ENCODE measurements at regions not wholly inside any gene's neighbourhood (a gene's known extent, or its start where the extent isn't known, plus 50 kb on each side); places are given as distances from the start of the nearest gene placed in this dataset.

DNA sequence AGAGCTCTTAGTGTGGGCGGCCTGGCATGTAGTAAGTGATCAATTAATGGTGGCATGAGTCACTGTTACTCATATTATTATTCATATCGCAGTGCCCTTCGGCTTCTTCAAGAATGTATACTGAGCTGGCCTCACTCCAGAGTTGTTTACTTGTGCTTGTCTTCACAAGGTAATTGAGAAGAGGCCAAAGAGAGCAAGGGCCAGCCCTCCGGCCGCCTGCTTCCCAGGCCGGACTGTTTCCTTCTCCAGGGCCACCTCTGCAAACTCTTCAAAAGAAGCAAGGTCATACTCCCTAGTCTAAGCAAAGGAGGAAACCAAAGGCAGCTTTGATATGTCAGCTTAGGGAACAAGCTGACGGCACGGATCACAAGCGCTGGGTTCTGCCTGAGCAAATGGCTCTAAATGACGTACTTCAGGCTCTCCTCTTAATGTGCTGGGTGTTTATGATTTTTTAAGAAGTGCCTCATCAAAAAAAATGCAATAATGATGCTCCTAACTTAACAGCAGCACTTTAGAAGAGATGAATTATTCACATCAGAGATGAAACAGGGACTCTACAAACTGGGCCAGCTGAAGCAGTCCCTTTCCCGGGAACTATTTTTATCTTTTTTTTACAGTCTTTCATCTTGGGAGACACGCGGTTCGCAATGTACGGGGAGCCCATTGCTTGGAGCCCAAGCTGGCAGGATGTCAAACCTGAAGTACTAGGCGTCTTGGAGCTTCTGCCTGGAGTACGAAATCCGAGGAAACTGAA, 65.6 kb upstream of the DLK1 start:
- Histone ChIP-seq H3K4me1 (peaks cover 0 to 16% (median 0%) of the 10 kb centered on the region in 12 donors), H3K9me3 (no peaks in the 10 kb centered on the region), H3K4me3 (no peak overlapping the region), H3K27me3 (peaks cover 0 to 41% (median 3%) of the 10 kb centered on the region in 9 donors), H3K27ac (no peak overlapping the region), H3K36me3 (no peaks in the 10 kb centered on the region)
- TF ChIP-seq, protein P1, sequence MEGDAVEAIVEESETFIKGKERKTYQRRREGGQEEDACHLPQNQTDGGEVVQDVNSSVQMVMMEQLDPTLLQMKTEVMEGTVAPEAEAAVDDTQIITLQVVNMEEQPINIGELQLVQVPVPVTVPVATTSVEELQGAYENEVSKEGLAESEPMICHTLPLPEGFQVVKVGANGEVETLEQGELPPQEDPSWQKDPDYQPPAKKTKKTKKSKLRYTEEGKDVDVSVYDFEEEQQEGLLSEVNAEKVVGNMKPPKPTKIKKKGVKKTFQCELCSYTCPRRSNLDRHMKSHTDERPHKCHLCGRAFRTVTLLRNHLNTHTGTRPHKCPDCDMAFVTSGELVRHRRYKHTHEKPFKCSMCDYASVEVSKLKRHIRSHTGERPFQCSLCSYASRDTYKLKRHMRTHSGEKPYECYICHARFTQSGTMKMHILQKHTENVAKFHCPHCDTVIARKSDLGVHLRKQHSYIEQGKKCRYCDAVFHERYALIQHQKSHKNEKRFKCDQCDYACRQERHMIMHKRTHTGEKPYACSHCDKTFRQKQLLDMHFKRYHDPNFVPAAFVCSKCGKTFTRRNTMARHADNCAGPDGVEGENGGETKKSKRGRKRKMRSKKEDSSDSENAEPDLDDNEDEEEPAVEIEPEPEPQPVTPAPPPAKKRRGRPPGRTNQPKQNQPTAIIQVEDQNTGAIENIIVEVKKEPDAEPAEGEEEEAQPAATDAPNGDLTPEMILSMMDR (IDR thresholded peaks at IDR 0.05): no peak
- no peak for TF ChIP-seq POLR2A (IDR thresholded peaks at IDR 0.05)
- intact Hi-C loops (cut with DNase I): loop anchor here in 6 of 10 donors (5.0 to 10.0 kb wide), 5 partner anchors 64 to 971 kb away; partner anchors contain the start of gene DLK1 (in 1 of the 6)
- 79 to 86% (median 83%) methylated on average over 18 of the region's 18 CpGs for WGBS, 4 donors
- ATAC-seq: no peak
- DNase-seq: peak in 1 of 5 donors; percentile 21

DNA sequence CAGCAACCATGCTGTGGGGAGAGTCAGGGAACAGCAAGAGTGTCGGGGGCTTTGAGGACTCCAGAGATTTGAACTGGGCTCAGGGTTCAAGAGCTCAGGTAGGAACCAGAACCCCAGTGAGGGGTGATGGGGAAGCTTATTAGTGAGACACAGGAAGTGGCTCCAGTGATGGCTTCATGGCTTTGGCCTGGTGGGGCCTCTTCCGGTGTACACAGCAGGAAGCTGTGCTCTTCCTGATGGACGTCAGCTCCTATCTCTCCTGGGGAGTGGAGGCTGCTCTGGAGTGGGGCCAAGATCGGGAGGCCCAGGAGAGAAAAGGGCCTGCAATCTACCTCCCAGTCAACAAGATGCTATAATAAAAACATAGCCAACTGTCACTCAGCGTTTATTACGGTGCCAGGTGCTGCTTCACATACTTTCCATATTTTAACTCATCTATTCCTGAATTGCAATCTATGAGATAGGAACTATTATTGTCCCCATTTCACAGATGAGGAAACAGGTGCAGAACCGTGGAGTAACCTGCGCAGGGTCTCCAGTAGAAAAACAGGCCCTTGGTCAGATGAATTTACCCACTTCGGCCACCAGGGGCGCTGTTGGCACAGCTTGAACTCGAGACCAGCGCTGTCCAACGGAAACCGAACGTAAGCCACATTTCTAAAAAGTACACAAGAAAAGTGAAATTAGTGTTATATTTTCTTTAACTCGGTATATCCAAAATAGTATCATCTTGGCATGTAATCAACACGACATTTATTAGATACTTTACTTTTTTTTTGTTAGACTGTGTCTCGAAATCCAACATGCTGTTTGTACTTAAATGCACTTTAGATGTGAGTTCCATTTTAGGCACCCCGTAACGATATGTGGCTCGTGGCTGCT, 63.6 kb upstream of the DLK1 start:
- H3K27me3 ChIP-seq: peaks cover 0 to 41% (median 4%) of the 10 kb centered on the region in 9 donors
- intact Hi-C loops (cut with DNase I): loop anchor here in 6 of 10 donors (2.0 to 10.0 kb wide), 6 partner anchors 62 to 969 kb away; partner anchors contain the start of gene DLK1 (in 1 of the 6)
- H3K27ac ChIP-seq: peak overlapping the region in 1 of 12 donors; percentile 23
- TF ChIP-seq, protein P1 (IDR thresholded peaks at IDR 0.05): peak; percentile 77 to 99 (median 92)
- TF ChIP-seq POLR2A (IDR thresholded peaks at IDR 0.05): no peak
- DNase-seq (peak; percentile 53 to 81 (median 65)), ATAC-seq (peak in 2 of 4 donors; percentile 59 to 62)
- H3K9me3 ChIP-seq: no peaks in the 10 kb centered on the region
- peaks cover 0 to 16% (median 0%) of the 10 kb centered on the region in 12 donors for H3K4me1 ChIP-seq
- no peaks in the 10 kb centered on the region for H3K36me3 ChIP-seq
- 25 to 32% (median 29%) methylated on average over 20 to 21 of the region's 21 CpGs for WGBS, 4 donors
- no peak overlapping the region for H3K4me3 ChIP-seq

DNA sequence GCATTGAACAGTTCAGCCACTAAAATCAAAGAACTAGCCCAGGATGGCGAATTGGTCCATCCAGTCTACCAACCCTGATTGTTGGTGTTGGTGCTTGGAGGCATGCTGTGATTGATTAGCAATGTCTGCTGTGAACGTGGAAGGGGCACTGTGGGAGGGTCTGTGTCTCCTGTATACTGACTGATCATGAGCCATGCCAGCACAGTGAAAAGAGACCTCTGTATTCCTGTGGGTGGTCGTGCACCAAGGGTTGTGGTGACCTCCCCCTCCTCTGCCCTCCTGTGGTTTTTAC, 63.0 kb upstream of the DLK1 start:
- no peak overlapping the region for H3K27ac ChIP-seq
- H3K27me3 ChIP-seq: peaks cover 0 to 47% (median 4%) of the 10 kb centered on the region in 9 donors
- WGBS, 4 donors: 66 to 79% (median 71%) methylated on average over 3 of the region's 3 CpGs
- no peaks in the 10 kb centered on the region for H3K36me3 ChIP-seq
- ATAC-seq (no peak), DNase-seq (peak in 1 of 5 donors; percentile 25)
- intact Hi-C loops (cut with DNase I): loop anchor here in 6 of 10 donors (2.0 to 10.0 kb wide), 6 partner anchors 61 to 969 kb away; partner anchors contain the start of gene DLK1 (in 1 of the 6)
- H3K9me3 ChIP-seq: no peaks in the 10 kb centered on the region
- H3K4me3 ChIP-seq: no peak overlapping the region
- TF ChIP-seq, protein P1 (IDR thresholded peaks at IDR 0.05): no peak
- no peak for TF ChIP-seq POLR2A (IDR thresholded peaks at IDR 0.05)
- peaks cover 0 to 16% (median 0%) of the 10 kb centered on the region in 12 donors for H3K4me1 ChIP-seq
